ENCODE measurements at regions not wholly inside any gene's neighbourhood (a gene's known extent, or its start where the extent isn't known, plus 50 kb on each side); places are given as distances from the start of the nearest gene placed in this dataset.

DNA sequence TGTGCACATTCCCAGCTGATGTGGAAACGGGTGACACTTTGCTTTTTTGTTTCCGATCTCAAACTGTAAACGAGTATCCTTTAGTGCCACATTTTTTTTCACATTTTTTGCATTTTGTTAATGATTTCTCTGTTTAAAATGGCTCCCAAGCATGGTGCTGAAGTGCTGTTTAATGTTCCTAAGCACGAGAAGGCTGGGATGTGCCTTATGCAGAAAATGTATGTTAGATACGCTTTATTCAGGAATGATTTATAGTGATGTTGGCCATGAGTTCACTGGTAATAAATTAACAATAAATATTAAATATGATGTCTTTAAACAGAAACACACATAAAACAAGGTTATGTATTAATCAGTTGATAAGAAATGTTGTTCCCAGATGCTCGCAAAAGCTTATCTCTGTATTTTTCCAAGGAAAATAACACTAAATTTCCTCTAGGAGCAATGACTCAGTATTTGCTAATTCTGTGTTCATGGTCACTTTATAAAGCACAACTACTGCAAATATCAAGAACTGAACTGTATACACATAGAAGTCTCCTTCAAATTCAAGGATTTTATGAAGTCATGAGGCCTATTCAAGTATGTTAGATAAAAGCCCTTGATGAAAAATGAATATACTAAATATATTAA lies 305.9 kb upstream of the SMIM30 start:
- H3K4me3 ChIP-seq: no peak overlapping the region
- H3K4me1 ChIP-seq (replicated peaks): no peaks in the 10 kb centered on the region
- TF ChIP-seq, protein P1, sequence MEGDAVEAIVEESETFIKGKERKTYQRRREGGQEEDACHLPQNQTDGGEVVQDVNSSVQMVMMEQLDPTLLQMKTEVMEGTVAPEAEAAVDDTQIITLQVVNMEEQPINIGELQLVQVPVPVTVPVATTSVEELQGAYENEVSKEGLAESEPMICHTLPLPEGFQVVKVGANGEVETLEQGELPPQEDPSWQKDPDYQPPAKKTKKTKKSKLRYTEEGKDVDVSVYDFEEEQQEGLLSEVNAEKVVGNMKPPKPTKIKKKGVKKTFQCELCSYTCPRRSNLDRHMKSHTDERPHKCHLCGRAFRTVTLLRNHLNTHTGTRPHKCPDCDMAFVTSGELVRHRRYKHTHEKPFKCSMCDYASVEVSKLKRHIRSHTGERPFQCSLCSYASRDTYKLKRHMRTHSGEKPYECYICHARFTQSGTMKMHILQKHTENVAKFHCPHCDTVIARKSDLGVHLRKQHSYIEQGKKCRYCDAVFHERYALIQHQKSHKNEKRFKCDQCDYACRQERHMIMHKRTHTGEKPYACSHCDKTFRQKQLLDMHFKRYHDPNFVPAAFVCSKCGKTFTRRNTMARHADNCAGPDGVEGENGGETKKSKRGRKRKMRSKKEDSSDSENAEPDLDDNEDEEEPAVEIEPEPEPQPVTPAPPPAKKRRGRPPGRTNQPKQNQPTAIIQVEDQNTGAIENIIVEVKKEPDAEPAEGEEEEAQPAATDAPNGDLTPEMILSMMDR (IDR thresholded peaks at IDR 0.05): no peak
- no peak for TF ChIP-seq POLR2AphosphoS5 (IDR thresholded peaks at IDR 0.05)
- TF ChIP-seq POLR2A (IDR thresholded peaks at IDR 0.05): no peak
- H3K27ac ChIP-seq: no peak overlapping the region
- no peaks in the 10 kb centered on the region for H3K9me3 ChIP-seq
- no peak for DNase-seq (ENCODE audit: low spot score)
- no peaks in the 10 kb centered on the region for H3K36me3 ChIP-seq
- H3K27me3 ChIP-seq (replicated peaks; ENCODE audit: insufficient read depth): no peaks in the 10 kb centered on the region
- intact Hi-C loops (cut with DNase I): loop anchor here (5.0 to 10.0 kb wide), 2 partner anchors 270 to 872 kb away; no protein-coding TSS in a partner anchor
- WGBS: 69% methylated on average over 6 of the region's 6 CpGs

DNA sequence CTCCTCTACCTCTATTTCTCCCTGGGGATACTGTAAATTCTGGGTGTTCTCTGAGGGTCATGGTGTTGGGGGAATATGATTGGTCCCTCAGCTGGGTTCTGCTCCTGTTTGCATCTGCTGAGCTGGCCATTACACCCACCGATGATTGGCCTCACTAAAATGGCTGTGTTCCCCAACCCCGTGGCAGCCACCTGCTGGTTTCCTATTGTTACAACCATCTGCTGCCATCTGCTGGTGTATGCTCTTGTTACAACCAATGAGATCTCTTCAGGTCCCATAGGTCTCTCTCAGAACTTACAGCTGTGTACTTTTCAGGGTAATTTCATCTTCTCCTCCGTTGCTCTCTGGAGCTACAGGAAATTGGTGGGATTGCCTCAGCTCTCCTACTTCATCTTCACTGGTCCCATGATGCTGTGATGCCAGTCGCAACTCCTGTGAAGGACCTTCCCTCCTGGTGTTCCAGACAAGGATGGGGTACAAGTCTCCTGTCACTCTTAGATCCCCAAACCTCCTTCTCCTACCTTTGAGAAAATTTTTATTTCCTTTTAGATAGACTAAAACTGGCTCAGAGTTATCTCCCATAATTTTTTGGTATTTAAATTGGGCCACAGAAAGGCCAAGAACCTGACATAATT lies 303.5 kb upstream of the SMIM30 start:
- WGBS: 25% methylated on average over 4 of the region's 4 CpGs
- no peaks in the 10 kb centered on the region for H3K9me3 ChIP-seq
- H3K4me3 ChIP-seq: no peak overlapping the region
- no peaks in the 10 kb centered on the region for H3K36me3 ChIP-seq
- H3K27ac ChIP-seq: no peak overlapping the region
- no peaks in the 10 kb centered on the region for H3K27me3 ChIP-seq (replicated peaks; ENCODE audit: insufficient read depth)
- peak; percentile 87 for DNase-seq (ENCODE audit: low spot score)
- intact Hi-C loops (cut with DNase I): loop anchor here (5.0 to 10.0 kb wide), 2 partner anchors 267 to 870 kb away; no protein-coding TSS in a partner anchor
- peak; percentile 39 for TF ChIP-seq POLR2AphosphoS5 (IDR thresholded peaks at IDR 0.05)
- TF ChIP-seq, protein P1 (IDR thresholded peaks at IDR 0.05): peak; percentile 50 to 87 (median 82)
- no peak for TF ChIP-seq POLR2A (IDR thresholded peaks at IDR 0.05)
- no peaks in the 10 kb centered on the region for H3K4me1 ChIP-seq (replicated peaks)

DNA sequence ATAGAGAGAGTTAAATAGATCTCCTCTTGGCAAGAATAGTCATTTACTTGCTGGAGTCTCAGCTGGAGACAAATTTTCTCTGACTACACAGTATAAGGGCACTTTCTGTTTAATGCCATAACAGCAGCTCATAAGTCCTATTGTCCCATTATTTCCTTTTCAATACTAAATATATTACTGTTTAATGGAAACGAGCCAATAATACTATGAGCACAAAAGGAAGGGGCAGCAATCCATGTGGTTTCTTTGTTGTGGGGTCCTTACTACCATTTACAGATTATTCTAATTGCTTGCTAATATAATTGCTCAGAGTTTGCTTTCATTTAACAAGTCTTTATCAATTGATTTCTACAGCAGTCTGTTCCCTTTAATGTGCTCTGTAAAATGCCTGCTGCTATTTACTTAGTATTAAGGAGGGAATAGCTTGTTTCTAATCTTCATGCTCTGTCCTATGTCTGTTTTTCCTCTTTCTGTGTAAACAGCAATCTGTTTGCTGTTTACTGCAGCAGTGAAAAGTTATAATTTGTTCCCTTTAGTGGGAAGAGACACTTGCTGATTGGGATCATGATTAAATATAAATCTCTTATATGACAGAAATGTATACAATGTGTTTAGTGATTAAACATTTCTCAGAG lies 296.2 kb upstream of the SMIM30 start:
- 25% methylated on average over 1 of the region's 1 CpG for WGBS
- intact Hi-C loops (cut with DNase I): no loop called here

DNA sequence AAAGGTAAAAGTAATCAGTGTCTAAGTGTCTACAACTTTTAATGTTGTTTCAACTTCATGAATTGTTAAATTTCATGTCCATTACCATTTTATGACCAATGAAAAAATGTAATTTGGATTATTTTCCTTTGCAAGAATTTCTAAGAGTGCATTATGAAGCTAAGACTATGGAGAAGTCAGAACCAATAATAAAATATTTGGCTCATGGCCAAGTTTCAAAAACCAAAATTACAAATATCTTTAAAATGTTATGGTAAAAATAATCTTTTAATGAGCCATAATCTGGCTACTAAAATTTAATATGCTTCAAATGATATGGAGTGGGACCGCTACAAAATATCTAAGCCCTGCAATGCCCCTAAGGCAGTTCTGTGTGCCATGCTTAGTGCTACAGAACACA lies 294.1 kb upstream of the SMIM30 start:
- no peaks in the 10 kb centered on the region for H3K9me3 ChIP-seq

More for the DNA sequence above, 296.2 kb upstream of the SMIM30 start:
- peak; percentile 54 for TF ChIP-seq POLR2AphosphoS5 (IDR thresholded peaks at IDR 0.05)
- TF ChIP-seq, protein P1 (IDR thresholded peaks at IDR 0.05): no peak
- TF ChIP-seq POLR2A (IDR thresholded peaks at IDR 0.05): no peak
- Histone ChIP-seq H3K36me3 (no peaks in the 10 kb centered on the region), H3K4me1 (replicated peaks) (no peaks in the 10 kb centered on the region), H3K4me3 (no peak overlapping the region), H3K27ac (no peak overlapping the region), H3K27me3 (replicated peaks; ENCODE audit: insufficient read depth) (no peaks in the 10 kb centered on the region), H3K9me3 (no peaks in the 10 kb centered on the region)
- no peak for DNase-seq (ENCODE audit: low spot score)

More for the DNA sequence above, 294.1 kb upstream of the SMIM30 start:
- Histone ChIP-seq H3K36me3 (no peaks in the 10 kb centered on the region), H3K4me1 (replicated peaks) (no peaks in the 10 kb centered on the region), H3K27ac (no peak overlapping the region), H3K4me3 (no peak overlapping the region), H3K27me3 (replicated peaks; ENCODE audit: insufficient read depth) (no peaks in the 10 kb centered on the region)
- TF ChIP-seq POLR2AphosphoS5 (IDR thresholded peaks at IDR 0.05): no peak
- TF ChIP-seq POLR2A (IDR thresholded peaks at IDR 0.05): no peak
- TF ChIP-seq, protein P1 (IDR thresholded peaks at IDR 0.05): no peak
- WGBS: 90% methylated on average over 1 of the region's 1 CpG
- intact Hi-C loops (cut with DNase I): no loop called here
- DNase-seq (ENCODE audit: low spot score): no peak
